Keratinocyte (primary cell): ENCODE measurements at regions not wholly inside any gene's neighbourhood (a gene's known extent, or its start where the extent isn't known, plus 50 kb on each side); places are given as distances from the start of the nearest gene placed in this dataset.

Experiments used
- CTCF ChIP-seq, 3 experiments: IDR thresholded peaks in 1 of 3; conservative IDR thresholded peaks in 1 of 3; optimal IDR thresholded peaks in 1 of 3; 2 replicates in 2 of 3; 3 replicates in 1 of 3; pipeline versions ENCODE3 to v1.5.1; 2011; ENCODE audit warnings: low read length in 3 of 3, mild to moderate bottlenecking in 3 of 3, moderate library complexity in 2 of 3, control low read depth in 1 of 3, inconsistent platforms in 1 of 3; ENCODE audit not compliant: insufficient read depth in 2 of 3; ENCODE audit errors: extremely low read depth in 1 of 3
- EZH2 ChIP-seq: IDR thresholded peaks from one replicate; pipeline ENCODE4 v1.6.1; 2012; ENCODE audit warnings: inconsistent platforms, mild to moderate bottlenecking, low read length, moderate library complexity

- TF ChIP-seq CTCF (optimal IDR thresholded peaks at IDR 0.05 in 1 of 3, IDR thresholded peaks at IDR 0.05 in 1 of 3, conservative IDR thresholded peaks at IDR 0.05 in 1 of 3; ENCODE audit: extremely low read depth in 1 of 3, insufficient read depth in 2 of 3, low read length in 3 of 3) (no peak), EZH2 (no peak)
Observed at GRCh38 chr2:3009005-3009404, 368.6 kb downstream of the EIPR1 start.
